Endodermal cell (in vitro differentiated cells): ENCODE measurements at regions not wholly inside any gene's neighbourhood (a gene's known extent, or its start where the extent isn't known, plus 50 kb on each side); places are given as distances from the start of the nearest gene placed in this dataset.

Experiments used
- DNase-seq: peaks from one replicate; pipeline ENCODE4 v3.0.0-alpha.2; 2017
- H3K27ac ChIP-seq: 2 replicates; pipeline ENCODE4 v1.5.1; 2013; ENCODE audit warnings: mild to moderate bottlenecking, low read depth, low read length, moderate library complexity
- H3K27me3 ChIP-seq: 2 replicates; pipeline ENCODE4 v1.6.1; 2013; ENCODE audit warnings: mild to moderate bottlenecking, low read length, moderate library complexity; ENCODE audit not compliant: insufficient read depth, control insufficient read depth, poor library complexity, severe bottlenecking
- H3K36me3 ChIP-seq: 2 replicates; pipeline ENCODE4 v1.7.0; 2013; ENCODE audit warnings: mild to moderate bottlenecking, low read length, moderate library complexity; ENCODE audit not compliant: control insufficient read depth, insufficient read depth
- H3K4me1 ChIP-seq: one replicate; pipeline ENCODE4 v1.7.0; 2013; ENCODE audit warnings: low read length; ENCODE audit not compliant: control insufficient read depth, insufficient read depth
- H3K4me3 ChIP-seq: 2 replicates; pipeline ENCODE4 v1.5.1; 2013; ENCODE audit warnings: mild to moderate bottlenecking, low read length, moderate library complexity
- H3K9ac ChIP-seq: 2 replicates; pipeline ENCODE4 v1.6.1; 2013; ENCODE audit warnings: mild to moderate bottlenecking, low read length, moderate library complexity; ENCODE audit not compliant: poor library complexity, severe bottlenecking; ENCODE audit errors: extremely low read depth
- H3K9me3 ChIP-seq: 2 replicates; pipeline ENCODE4 v1.6.1; 2013; ENCODE audit warnings: mild to moderate bottlenecking, low read length, moderate library complexity; ENCODE audit not compliant: control insufficient read depth
- H3K27ac Mint-ChIP-seq: 2 replicates; pipeline ENCODE4 v1.8.0; 2020; ENCODE audit warnings: mixed read lengths
- H3K27me3 Mint-ChIP-seq: 2 replicates; pipeline ENCODE4 v1.8.0; 2021; ENCODE audit warnings: mild to moderate bottlenecking, mixed read lengths; ENCODE audit not compliant: insufficient read depth
- H3K36me3 Mint-ChIP-seq: 2 replicates; pipeline ENCODE4 v1.8.0; 2020; ENCODE audit warnings: low read depth, mixed read lengths
- H3K4me1 Mint-ChIP-seq: 2 replicates; pipeline ENCODE4 v1.8.0; 2020; ENCODE audit warnings: mixed read lengths
- H3K4me3 Mint-ChIP-seq: 2 replicates; pipeline ENCODE4 v1.8.0; 2020; ENCODE audit warnings: mild to moderate bottlenecking, moderate library complexity, mixed read lengths
- H3K9me3 Mint-ChIP-seq: 2 replicates; pipeline ENCODE4 v1.8.0; 2020; ENCODE audit warnings: mild to moderate bottlenecking, mixed read lengths
- CTCF ChIP-seq: fragments of 200-600 bp; sonication (generic); conservative IDR thresholded peaks from 2 replicates; pipeline ENCODE4 v1.5.0; 2021; ENCODE audit warnings: antibody characterized with exemption, mild to moderate bottlenecking
- WGBS, 2 experiments: methylation state at CpG; one replicate each; pipeline versions ENCODE4 v1.1.5 to v1.1.7; 2013; ENCODE audit warnings: missing lambda C conversion rate in 2 of 2, mixed read lengths in 1 of 2; ENCODE audit not compliant: insufficient coverage in 1 of 2, insufficient read length in 1 of 2; 5-methylcytosine and 5-hydroxymethylcytosine counted together

- no peaks in the 10 kb centered on the region for H3K9me3 ChIP-seq
- peaks cover 7% of the 10 kb centered on the region for H3K27me3 Mint-ChIP-seq
- no peak overlapping the region for H3K4me3 Mint-ChIP-seq
- H3K4me1 ChIP-seq: no peaks in the 10 kb centered on the region
- no peaks in the 10 kb centered on the region for H3K36me3 Mint-ChIP-seq
- 89 to 96% methylated on average over 3 to 4 of the region's 4 CpGs for WGBS, 2 experiments
- H3K36me3 ChIP-seq: no peaks in the 10 kb centered on the region
- H3K27ac Mint-ChIP-seq: no peak overlapping the region
- H3K4me1 Mint-ChIP-seq: peaks cover 26% of the 10 kb centered on the region
- no peaks in the 10 kb centered on the region for H3K9me3 Mint-ChIP-seq
- no peak overlapping the region for H3K9ac ChIP-seq
- H3K27me3 ChIP-seq: no peaks in the 10 kb centered on the region
- no peak for TF ChIP-seq CTCF
- DNase-seq: no peak
- H3K4me3 ChIP-seq: no peak overlapping the region
- H3K27ac ChIP-seq: no peak overlapping the region
These were observed 415.3 kb downstream of the MAN2A1 start for GRCh38 chr5:110104726-110105669.

DNA sequence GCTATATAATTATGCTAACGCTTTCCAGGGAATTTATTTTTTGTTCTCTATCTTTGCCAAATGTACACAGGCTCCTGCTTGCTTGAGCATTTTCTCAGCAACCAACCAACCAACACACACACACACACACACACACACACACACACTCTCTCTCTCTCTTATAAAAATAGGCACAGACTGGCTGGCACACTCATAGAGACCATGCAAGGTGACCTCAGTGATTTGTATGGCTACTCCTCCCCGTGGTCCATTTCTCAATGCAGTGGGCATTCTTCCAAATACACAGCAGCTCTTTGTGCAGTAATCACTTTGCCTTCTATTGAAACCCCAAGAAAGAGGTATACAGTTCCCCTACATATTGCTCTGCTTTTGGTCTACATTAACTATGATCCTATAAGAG is 416.0 kb downstream of the MAN2A1 start:
- H3K36me3 ChIP-seq: no peaks in the 10 kb centered on the region
- Mint-ChIP-seq H3K4me1 (peaks cover 26% of the 10 kb centered on the region), H3K9me3 (no peaks in the 10 kb centered on the region), H3K27ac (no peak overlapping the region), H3K27me3 (peaks cover 7% of the 10 kb centered on the region), H3K36me3 (no peaks in the 10 kb centered on the region), H3K4me3 (no peak overlapping the region)
- H3K27ac ChIP-seq: no peak overlapping the region
- no peak for DNase-seq
- no peak overlapping the region for H3K4me3 ChIP-seq
- no peaks in the 10 kb centered on the region for H3K4me1 ChIP-seq
- no peak for TF ChIP-seq CTCF
- H3K9me3 ChIP-seq: no peaks in the 10 kb centered on the region
- WGBS, 2 experiments: 93 to 100% methylated on average over 1 to 2 of the region's 2 CpGs
- no peak overlapping the region for H3K9ac ChIP-seq
- no peaks in the 10 kb centered on the region for H3K27me3 ChIP-seq

- no peaks in the 10 kb centered on the region for H3K36me3 Mint-ChIP-seq
- no peaks in the 10 kb centered on the region for H3K9me3 Mint-ChIP-seq
- no peaks in the 10 kb centered on the region for H3K27me3 ChIP-seq
- 91 to 100% methylated on average over 1 of the region's 1 CpG for WGBS, 2 experiments
- H3K4me1 Mint-ChIP-seq: peaks cover 26% of the 10 kb centered on the region
- DNase-seq: no peak
- no peak overlapping the region for H3K4me3 ChIP-seq
- H3K27ac ChIP-seq: no peak overlapping the region
- no peak overlapping the region for H3K27ac Mint-ChIP-seq
- peaks cover 7% of the 10 kb centered on the region for H3K27me3 Mint-ChIP-seq
- H3K4me3 Mint-ChIP-seq: no peak overlapping the region
- TF ChIP-seq CTCF: no peak
- no peaks in the 10 kb centered on the region for H3K4me1 ChIP-seq
- no peaks in the 10 kb centered on the region for H3K36me3 ChIP-seq
- H3K9ac ChIP-seq: no peak overlapping the region
- H3K9me3 ChIP-seq: no peaks in the 10 kb centered on the region
These were observed 417.0 kb downstream of the MAN2A1 start for GRCh38 chr5:110106750-110107149.
